ENCODE measurements at regions not wholly inside any gene's neighbourhood (a gene's known extent, or its start where the extent isn't known, plus 50 kb on each side); places are given as distances from the start of the nearest gene placed in this dataset.

GRCh38 chr5:105783811-105784210, 1886.9 kb downstream of the EFNA5 start:
- no peak for TF ChIP-seq EGR1 (IDR thresholded peaks at IDR 0.05)
- no peak for TF ChIP-seq YY1 (IDR thresholded peaks at IDR 0.05; ENCODE audit: low read depth)
- no peak for TF ChIP-seq ZBTB7A (IDR thresholded peaks at IDR 0.05; ENCODE audit: low read depth)
- no peak for TF ChIP-seq EP300 (IDR thresholded peaks at IDR 0.05; ENCODE audit: borderline replicate concordance)
- TF ChIP-seq, protein P1, sequence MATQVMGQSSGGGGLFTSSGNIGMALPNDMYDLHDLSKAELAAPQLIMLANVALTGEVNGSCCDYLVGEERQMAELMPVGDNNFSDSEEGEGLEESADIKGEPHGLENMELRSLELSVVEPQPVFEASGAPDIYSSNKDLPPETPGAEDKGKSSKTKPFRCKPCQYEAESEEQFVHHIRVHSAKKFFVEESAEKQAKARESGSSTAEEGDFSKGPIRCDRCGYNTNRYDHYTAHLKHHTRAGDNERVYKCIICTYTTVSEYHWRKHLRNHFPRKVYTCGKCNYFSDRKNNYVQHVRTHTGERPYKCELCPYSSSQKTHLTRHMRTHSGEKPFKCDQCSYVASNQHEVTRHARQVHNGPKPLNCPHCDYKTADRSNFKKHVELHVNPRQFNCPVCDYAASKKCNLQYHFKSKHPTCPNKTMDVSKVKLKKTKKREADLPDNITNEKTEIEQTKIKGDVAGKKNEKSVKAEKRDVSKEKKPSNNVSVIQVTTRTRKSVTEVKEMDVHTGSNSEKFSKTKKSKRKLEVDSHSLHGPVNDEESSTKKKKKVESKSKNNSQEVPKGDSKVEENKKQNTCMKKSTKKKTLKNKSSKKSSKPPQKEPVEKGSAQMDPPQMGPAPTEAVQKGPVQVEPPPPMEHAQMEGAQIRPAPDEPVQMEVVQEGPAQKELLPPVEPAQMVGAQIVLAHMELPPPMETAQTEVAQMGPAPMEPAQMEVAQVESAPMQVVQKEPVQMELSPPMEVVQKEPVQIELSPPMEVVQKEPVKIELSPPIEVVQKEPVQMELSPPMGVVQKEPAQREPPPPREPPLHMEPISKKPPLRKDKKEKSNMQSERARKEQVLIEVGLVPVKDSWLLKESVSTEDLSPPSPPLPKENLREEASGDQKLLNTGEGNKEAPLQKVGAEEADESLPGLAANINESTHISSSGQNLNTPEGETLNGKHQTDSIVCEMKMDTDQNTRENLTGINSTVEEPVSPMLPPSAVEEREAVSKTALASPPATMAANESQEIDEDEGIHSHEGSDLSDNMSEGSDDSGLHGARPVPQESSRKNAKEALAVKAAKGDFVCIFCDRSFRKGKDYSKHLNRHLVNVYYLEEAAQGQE (IDR thresholded peaks at IDR 0.05; ENCODE audit: low read depth), result no peak
- no peak for TF ChIP-seq CREB1 (IDR thresholded peaks at IDR 0.05; ENCODE audit: low read depth)
- no peak for TF ChIP-seq TAF1 (IDR thresholded peaks at IDR 0.05; ENCODE audit: low read depth)
